ENCODE measurements at regions not wholly inside any gene's neighbourhood (a gene's known extent, or its start where the extent isn't known, plus 50 kb on each side); places are given as distances from the start of the nearest gene placed in this dataset.
"Not testable (repeated sequence)": the region's sequence is repeated elsewhere in the genome, so short reads cannot be mapped to it uniquely, and the experiment has no call there.

- H3K36me3 Mint-ChIP-seq (ENCODE audit: low read depth); intact Hi-C loops (cut with micrococcal nuclease); DNase-seq (ENCODE audit: low spot score): not testable (repeated sequence)
Observed at GRCh38 chr16:46395391-46395921, 225.7 kb downstream of the SHCBP1 start.

DNA sequence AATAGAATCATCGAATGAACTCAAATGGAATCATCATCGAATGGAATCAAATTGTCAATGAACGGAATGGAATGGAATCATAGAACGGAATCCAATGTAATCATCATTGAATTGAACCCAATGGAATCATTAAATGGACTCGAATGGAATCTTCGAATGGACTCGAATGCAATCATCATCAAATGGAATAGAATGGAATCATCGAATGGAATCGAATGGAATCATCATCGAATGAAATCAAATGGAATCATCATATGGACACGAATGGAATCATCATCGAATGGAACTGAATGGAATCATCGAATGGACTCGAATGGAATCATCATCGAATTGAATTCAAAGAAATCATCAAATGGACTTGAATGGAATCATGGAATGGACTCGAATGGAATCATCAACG is 226.2 kb downstream of the SHCBP1 start:
- H3K27ac Mint-ChIP-seq; H3K4me3 Mint-ChIP-seq (ENCODE audit: low read depth); intact Hi-C loops (cut with micrococcal nuclease); H3K4me1 Mint-ChIP-seq (ENCODE audit: low read depth); H3K27me3 Mint-ChIP-seq (ENCODE audit: low read depth); H3K36me3 Mint-ChIP-seq (ENCODE audit: low read depth); DNase-seq (ENCODE audit: low spot score): not testable (repeated sequence)
- peaks cover 15% of the 10 kb centered on the region for H3K9me3 Mint-ChIP-seq

More at GRCh38 chr16:46395391-46395921, 225.7 kb downstream of the SHCBP1 start:
- H3K4me1 Mint-ChIP-seq (ENCODE audit: low read depth); H3K27me3 Mint-ChIP-seq (ENCODE audit: low read depth); H3K4me3 Mint-ChIP-seq (ENCODE audit: low read depth); H3K27ac Mint-ChIP-seq: not testable (repeated sequence)
- H3K9me3 Mint-ChIP-seq, result peaks cover 15% of the 10 kb centered on the region

- H3K27me3 Mint-ChIP-seq (ENCODE audit: low read depth); H3K4me1 Mint-ChIP-seq (ENCODE audit: low read depth); intact Hi-C loops (cut with micrococcal nuclease); H3K27ac Mint-ChIP-seq; H3K36me3 Mint-ChIP-seq (ENCODE audit: low read depth); DNase-seq (ENCODE audit: low spot score); H3K4me3 Mint-ChIP-seq (ENCODE audit: low read depth): not testable (repeated sequence)
- peaks cover 15% of the 10 kb centered on the region for H3K9me3 Mint-ChIP-seq
Observed at GRCh38 chr16:46394149-46394548, 227.0 kb downstream of the SHCBP1 start.

GRCh38 chr16:46392930-46393722 is 228.1 kb downstream of the SHCBP1 start:
- DNase-seq (ENCODE audit: low spot score), result peak; percentile 34
- intact Hi-C loops (cut with micrococcal nuclease), result not testable (repeated sequence)

DNA sequence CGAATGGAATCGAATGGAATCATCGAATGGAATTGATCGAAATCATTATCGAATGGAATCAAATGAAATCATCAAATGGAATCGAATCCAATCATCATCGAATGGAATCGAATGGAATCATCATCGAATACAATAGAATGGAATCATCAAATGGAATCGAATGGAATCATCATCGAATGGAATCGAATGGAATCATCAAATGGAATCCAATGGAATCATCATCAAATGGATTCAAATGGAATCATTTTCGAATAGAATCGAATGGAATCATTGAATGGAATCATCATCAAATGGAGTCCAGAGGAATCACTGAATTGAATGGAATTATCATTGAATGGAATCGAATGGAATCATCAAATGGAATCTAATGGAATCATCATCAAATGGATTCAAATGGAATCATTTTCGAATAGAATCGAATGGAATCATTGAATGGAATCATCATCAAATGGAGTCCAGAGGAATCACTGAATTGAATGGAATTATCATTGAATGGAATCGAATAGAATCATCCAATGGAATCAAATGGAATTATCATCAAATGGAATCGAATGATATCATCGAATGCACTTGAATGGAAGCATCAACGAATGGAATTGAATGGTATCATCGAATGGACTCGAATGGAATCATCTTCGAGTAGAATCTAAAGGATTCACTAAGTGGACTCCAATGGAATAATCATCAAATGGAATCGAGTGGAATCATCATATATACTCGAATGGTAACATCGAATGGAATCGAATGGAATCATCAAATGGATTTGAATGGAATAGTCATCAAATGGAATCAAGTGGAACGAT is 230.3 kb downstream of the SHCBP1 start:
- H3K4me1 Mint-ChIP-seq (ENCODE audit: low read depth); intact Hi-C loops (cut with micrococcal nuclease); H3K27ac Mint-ChIP-seq; H3K4me3 Mint-ChIP-seq (ENCODE audit: low read depth); H3K27me3 Mint-ChIP-seq (ENCODE audit: low read depth): not testable (repeated sequence)
- Mint-ChIP-seq H3K9me3 (peaks cover 24% of the 10 kb centered on the region), H3K36me3 (ENCODE audit: low read depth) (peaks cover 11% of the 10 kb centered on the region)
- DNase-seq (ENCODE audit: low spot score), result peak; percentile 60

More at GRCh38 chr16:46392930-46393722, 228.1 kb downstream of the SHCBP1 start:
- not testable (repeated sequence) for H3K36me3 Mint-ChIP-seq (ENCODE audit: low read depth); H3K27me3 Mint-ChIP-seq (ENCODE audit: low read depth); H3K4me1 Mint-ChIP-seq (ENCODE audit: low read depth); H3K4me3 Mint-ChIP-seq (ENCODE audit: low read depth); H3K27ac Mint-ChIP-seq
- peaks cover 15% of the 10 kb centered on the region for H3K9me3 Mint-ChIP-seq

DNA sequence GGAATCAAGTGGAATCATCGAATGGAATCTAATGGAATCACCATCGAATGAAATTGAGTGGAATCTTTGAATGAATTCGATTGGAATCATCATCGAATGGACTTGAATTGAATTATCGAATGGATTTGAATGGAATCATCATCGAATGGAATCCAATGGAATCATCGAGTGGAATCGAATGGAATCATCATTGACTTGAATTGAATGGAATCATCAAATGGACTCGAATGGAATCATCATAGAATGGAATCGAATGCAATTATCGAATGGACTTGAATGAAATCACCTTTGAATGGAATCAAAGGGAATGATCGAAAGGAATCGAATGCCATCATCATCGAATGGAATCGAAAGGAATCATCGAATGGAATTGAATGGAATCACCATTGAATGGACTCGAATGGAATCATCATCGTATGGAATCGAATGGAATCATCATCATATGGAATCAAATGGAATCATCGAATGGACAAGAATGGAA is 231.6 kb downstream of the SHCBP1 start:
- H3K36me3 Mint-ChIP-seq (ENCODE audit: low read depth); H3K4me3 Mint-ChIP-seq (ENCODE audit: low read depth); H3K27me3 Mint-ChIP-seq (ENCODE audit: low read depth); H3K27ac Mint-ChIP-seq; H3K4me1 Mint-ChIP-seq (ENCODE audit: low read depth); intact Hi-C loops (cut with micrococcal nuclease): not testable (repeated sequence)
- DNase-seq (ENCODE audit: low spot score), result peak; percentile 88
- H3K9me3 Mint-ChIP-seq, result peaks cover 18% of the 10 kb centered on the region

DNA sequence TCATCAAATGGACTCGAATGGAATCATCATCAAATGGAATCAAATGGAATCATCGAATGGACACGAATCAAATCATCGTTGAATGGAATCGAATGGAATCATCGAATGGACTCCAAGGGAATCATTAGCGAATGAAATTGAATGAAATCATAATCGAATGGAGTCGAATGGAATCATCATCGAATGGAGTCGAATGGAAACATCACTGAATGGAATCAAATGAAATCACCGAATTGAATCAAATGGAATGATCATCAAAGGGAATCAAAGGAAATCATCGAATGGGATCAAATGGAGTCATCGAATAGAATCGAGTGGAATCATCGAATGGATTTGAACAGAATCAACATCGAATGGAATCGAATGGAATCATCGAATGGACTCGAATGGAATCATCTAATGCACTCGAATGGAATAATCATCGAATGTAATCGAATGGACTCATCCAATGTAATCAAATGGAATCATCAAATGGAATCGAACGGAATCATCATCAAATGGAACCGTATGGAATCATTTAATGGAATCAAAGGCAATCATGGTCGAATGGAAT is 232.2 kb downstream of the SHCBP1 start:
- H3K27me3 Mint-ChIP-seq (ENCODE audit: low read depth); H3K36me3 Mint-ChIP-seq (ENCODE audit: low read depth); DNase-seq (ENCODE audit: low spot score); H3K27ac Mint-ChIP-seq; H3K4me3 Mint-ChIP-seq (ENCODE audit: low read depth); H3K4me1 Mint-ChIP-seq (ENCODE audit: low read depth); intact Hi-C loops (cut with micrococcal nuclease): not testable (repeated sequence)
- H3K9me3 Mint-ChIP-seq, result peaks cover 18% of the 10 kb centered on the region

DNA sequence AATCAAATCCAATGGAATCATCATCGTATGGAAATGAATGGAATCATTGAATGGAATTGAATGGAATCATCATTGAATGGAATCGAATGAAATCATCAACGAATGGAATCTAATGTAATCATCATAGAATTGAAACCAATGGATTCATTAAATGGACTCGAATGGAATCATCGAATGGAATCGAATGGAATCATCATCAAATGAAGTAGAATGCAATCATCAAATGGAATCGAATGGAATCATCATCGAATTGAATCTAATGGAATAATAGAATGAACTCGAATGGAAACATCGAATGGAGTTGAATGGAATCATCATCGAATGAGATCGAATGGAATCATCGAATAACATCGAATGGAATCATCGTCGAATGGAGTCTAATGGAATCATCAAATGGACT is 232.8 kb downstream of the SHCBP1 start:
- H3K36me3 Mint-ChIP-seq (ENCODE audit: low read depth); H3K4me3 Mint-ChIP-seq (ENCODE audit: low read depth); H3K27ac Mint-ChIP-seq; H3K27me3 Mint-ChIP-seq (ENCODE audit: low read depth); DNase-seq (ENCODE audit: low spot score); H3K4me1 Mint-ChIP-seq (ENCODE audit: low read depth); intact Hi-C loops (cut with micrococcal nuclease): not testable (repeated sequence)
- H3K9me3 Mint-ChIP-seq, result peaks cover 19% of the 10 kb centered on the region

- H3K36me3 Mint-ChIP-seq (ENCODE audit: low read depth); intact Hi-C loops (cut with micrococcal nuclease); H3K4me1 Mint-ChIP-seq (ENCODE audit: low read depth); H3K4me3 Mint-ChIP-seq (ENCODE audit: low read depth); H3K27ac Mint-ChIP-seq; H3K27me3 Mint-ChIP-seq (ENCODE audit: low read depth): not testable (repeated sequence)
- peaks cover 20% of the 10 kb centered on the region for H3K9me3 Mint-ChIP-seq
- peak; percentile 81 for DNase-seq (ENCODE audit: low spot score)
Observed at GRCh38 chr16:46387720-46388119, 233.5 kb downstream of the SHCBP1 start.

DNA sequence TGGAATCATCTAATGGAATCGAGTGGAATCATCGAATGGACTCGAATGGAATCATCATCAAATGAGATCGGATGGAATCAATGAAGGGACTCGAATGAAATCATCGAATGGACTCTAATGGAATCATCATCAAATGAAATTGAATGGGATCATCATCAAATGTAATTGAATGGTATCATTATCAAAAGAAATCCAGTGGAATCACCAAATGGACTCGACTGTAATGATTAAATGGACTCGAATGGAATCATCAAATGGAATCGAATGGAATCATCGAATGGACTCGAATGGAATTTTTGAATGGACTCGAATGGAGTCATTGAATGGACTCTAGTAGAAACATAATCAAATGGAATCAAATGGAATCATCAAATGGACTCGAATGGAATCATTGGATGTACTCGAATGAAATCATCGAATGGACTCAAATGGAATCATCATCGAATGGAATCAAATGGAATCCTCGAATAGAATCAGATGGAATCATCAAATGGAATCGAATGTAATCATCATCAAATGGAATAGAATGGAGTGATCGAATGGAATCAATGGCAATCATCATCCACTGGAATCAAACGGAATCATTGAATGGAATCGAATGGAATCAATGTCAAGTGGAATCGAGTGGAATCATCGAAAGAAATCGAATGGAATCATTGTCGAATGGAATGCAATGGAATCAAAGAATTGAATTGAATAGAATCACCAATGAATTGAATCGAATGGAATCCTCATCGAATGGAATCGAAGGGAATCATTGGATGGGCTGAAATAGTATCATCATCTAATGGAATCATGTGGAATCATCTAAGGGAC is 234.2 kb downstream of the SHCBP1 start:
- peaks cover 23% of the 10 kb centered on the region for H3K9me3 Mint-ChIP-seq
- H3K4me3 Mint-ChIP-seq (ENCODE audit: low read depth); intact Hi-C loops (cut with micrococcal nuclease); H3K27me3 Mint-ChIP-seq (ENCODE audit: low read depth); H3K27ac Mint-ChIP-seq; H3K36me3 Mint-ChIP-seq (ENCODE audit: low read depth); H3K4me1 Mint-ChIP-seq (ENCODE audit: low read depth): not testable (repeated sequence)
- peak; percentile 63 for DNase-seq (ENCODE audit: low spot score)

GRCh38 chr16:46386110-46386771 is 234.9 kb downstream of the SHCBP1 start:
- H3K27ac Mint-ChIP-seq; H3K4me3 Mint-ChIP-seq (ENCODE audit: low read depth); intact Hi-C loops (cut with micrococcal nuclease); DNase-seq (ENCODE audit: low spot score); H3K4me1 Mint-ChIP-seq (ENCODE audit: low read depth); H3K27me3 Mint-ChIP-seq (ENCODE audit: low read depth); H3K36me3 Mint-ChIP-seq (ENCODE audit: low read depth): not testable (repeated sequence)
- peaks cover 24% of the 10 kb centered on the region for H3K9me3 Mint-ChIP-seq
